DOHH2 (cell line): ENCODE measurements at regions not wholly inside any gene's neighbourhood (a gene's known extent, or its start where the extent isn't known, plus 50 kb on each side); places are given as distances from the start of the nearest gene placed in this dataset.
"Not testable (repeated sequence)": the region's sequence is repeated elsewhere in the genome, so short reads cannot be mapped to it uniquely, and the experiment has no call there.

Source experiments
- H3F3A ChIP-seq: fragments of 200-600 bp; sonication (generic), shearing (Covaris generic); 2 replicates; pipeline ENCODE4 v1.6.0; 2016; ENCODE audit warnings: antibody characterized with exemption, mild to moderate bottlenecking; ENCODE audit not compliant: control insufficient read depth, insufficient read depth
- H3K27ac ChIP-seq: fragments of 200-600 bp; sonication (generic); 2 replicates; pipeline ENCODE4 v1.5.1; 2014; ENCODE audit warnings: low read depth, mild to moderate bottlenecking, low read length, moderate library complexity
- H3K27me3 ChIP-seq: fragments of 200-600 bp; sonication (generic); 2 replicates; pipeline ENCODE4 v1.6.1; 2014; ENCODE audit warnings: mild to moderate bottlenecking, low read length, mixed read lengths; ENCODE audit not compliant: control insufficient read depth
- H3K36me3 ChIP-seq: fragments of 200-600 bp; sonication (generic); 2 replicates; pipeline ENCODE4 v1.6.1; 2014; ENCODE audit warnings: mild to moderate bottlenecking, low read length, moderate library complexity, mixed read lengths; ENCODE audit not compliant: control insufficient read depth
- H3K4me1 ChIP-seq: fragments of 200-600 bp; sonication (generic); 2 replicates; pipeline ENCODE4 v1.6.1; 2014; ENCODE audit warnings: mild to moderate bottlenecking, low read length, mixed read lengths; ENCODE audit not compliant: control insufficient read depth
- H3K4me2 ChIP-seq: fragments of 200-600 bp; sonication (generic); 2 replicates; pipeline ENCODE4 v1.6.0; 2014; ENCODE audit warnings: mild to moderate bottlenecking, low read length, moderate library complexity
- H3K4me3 ChIP-seq: fragments of 200-600 bp; sonication (generic); 2 replicates; pipeline ENCODE4 v1.5.1; 2014; ENCODE audit warnings: mild to moderate bottlenecking, low read length, mixed read lengths
- H3K79me2 ChIP-seq: fragments of 200-600 bp; sonication (generic); 2 replicates; pipeline ENCODE4 v1.6.1; 2014; ENCODE audit warnings: mild to moderate bottlenecking, low read length, mixed read lengths; ENCODE audit not compliant: control insufficient read depth
- H3K9me2 ChIP-seq: fragments of 200-600 bp; sonication (generic); replicated peaks from 2 replicates; pipeline ENCODE4 v1.6.1; 2014; ENCODE audit warnings: mild to moderate bottlenecking, low read length, mixed read lengths; ENCODE audit not compliant: control insufficient read depth
- H3K9me3 ChIP-seq: fragments of 200-600 bp; sonication (generic); 2 replicates; pipeline ENCODE4 v1.6.1; 2014; ENCODE audit warnings: antibody characterized with exemption, low read length, mixed read lengths; ENCODE audit not compliant: control insufficient read depth, insufficient read depth
- H4K20me1 ChIP-seq: fragments of 200-600 bp; sonication (generic); 2 replicates; pipeline ENCODE4 v1.6.0; 2014; ENCODE audit warnings: low read depth, mild to moderate bottlenecking, antibody characterized with exemption, low read length, moderate library complexity; ENCODE audit not compliant: control insufficient read depth, insufficient read depth
- CTCF ChIP-seq: fragments of 200-600 bp; sonication (generic); IDR thresholded peaks from one replicate; pipeline ENCODE4 v1.5.1; 2014; ENCODE audit warnings: antibody characterized with exemption, mild to moderate bottlenecking, low read depth, low read length; ENCODE audit not compliant: poor library complexity, severe bottlenecking
- EZH2phosphoT487 ChIP-seq: fragments of 200-600 bp; sonication (generic); IDR thresholded peaks from 2 replicates; pipeline ENCODE4 v1.6.1; 2017; ENCODE audit warnings: borderline replicate concordance, mild to moderate bottlenecking, antibody characterized with exemption, low read length, moderate library complexity, mixed read lengths

GRCh38 chr4:153096344-153096743 is 107.9 kb upstream of the TRIM2 start:
- no peak for TF ChIP-seq CTCF
- H3K9me2 ChIP-seq: no peaks in the 10 kb centered on the region
- H3K79me2 ChIP-seq: no peaks in the 10 kb centered on the region
- H3F3A ChIP-seq: no peaks in the 10 kb centered on the region
- H3K27ac ChIP-seq: no peak overlapping the region
- H3K4me2 ChIP-seq: no peak overlapping the region
- no peaks in the 10 kb centered on the region for H3K36me3 ChIP-seq
- peaks cover 4% of the 10 kb centered on the region; the same call in 1 of the 2 replicates for H3K27me3 ChIP-seq
- no peaks in the 10 kb centered on the region for H3K9me3 ChIP-seq
- no peaks in the 10 kb centered on the region for H3K4me1 ChIP-seq
- no peak overlapping the region for H3K4me3 ChIP-seq
- no peaks in the 10 kb centered on the region for H4K20me1 ChIP-seq

DNA sequence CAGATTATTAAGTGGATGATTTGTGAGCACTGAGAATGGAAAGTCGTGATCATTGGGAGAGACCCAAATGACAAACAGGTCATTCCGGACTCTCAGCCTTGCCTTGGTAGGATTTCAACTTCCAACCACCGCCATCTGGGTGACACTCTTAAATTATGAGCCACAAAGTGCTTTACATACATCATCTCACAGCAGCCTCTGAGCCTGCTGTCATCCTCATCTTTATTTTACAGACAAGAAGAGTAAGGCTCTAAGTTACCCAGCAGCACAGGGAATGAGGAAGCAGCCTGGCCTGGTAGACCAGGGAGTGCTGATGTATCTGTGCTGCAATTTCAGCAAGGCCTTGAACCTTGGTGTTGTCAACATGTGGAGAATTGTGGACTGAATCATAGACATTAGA is 105.8 kb upstream of the TRIM2 start:
- Histone ChIP-seq H3K4me2 (no peak overlapping the region), H3F3A (no peaks in the 10 kb centered on the region), H3K36me3 (no peaks in the 10 kb centered on the region), H3K4me3 (no peak overlapping the region), H3K79me2 (no peaks in the 10 kb centered on the region), H3K4me1 (no peaks in the 10 kb centered on the region), H3K27ac (no peak overlapping the region), H3K9me2 (no peaks in the 10 kb centered on the region), H3K27me3 (peaks cover 4% of the 10 kb centered on the region; the same call in 1 of the 2 replicates), H3K9me3 (no peaks in the 10 kb centered on the region), H4K20me1 (no peaks in the 10 kb centered on the region)
- TF ChIP-seq EZH2phosphoT487: no peak
- no peak for TF ChIP-seq CTCF

- H3K27ac ChIP-seq: no peak overlapping the region
- H4K20me1 ChIP-seq: no peaks in the 10 kb centered on the region
- H3K9me2 ChIP-seq: no peaks in the 10 kb centered on the region
- H3K4me3 ChIP-seq: no peak overlapping the region
- peaks cover 3% of the 10 kb centered on the region; the same call in 1 of the 2 replicates for H3K27me3 ChIP-seq
- TF ChIP-seq CTCF (no peak), EZH2phosphoT487 (no peak)
- H3K79me2 ChIP-seq: no peaks in the 10 kb centered on the region
- H3K4me2 ChIP-seq: no peak overlapping the region
- no peaks in the 10 kb centered on the region for H3K36me3 ChIP-seq
- no peaks in the 10 kb centered on the region for H3F3A ChIP-seq
- H3K4me1 ChIP-seq: no peaks in the 10 kb centered on the region
- H3K9me3 ChIP-seq: no peaks in the 10 kb centered on the region
Observed at GRCh38 chr4:153099391-153100140, 104.7 kb upstream of the TRIM2 start.

DNA sequence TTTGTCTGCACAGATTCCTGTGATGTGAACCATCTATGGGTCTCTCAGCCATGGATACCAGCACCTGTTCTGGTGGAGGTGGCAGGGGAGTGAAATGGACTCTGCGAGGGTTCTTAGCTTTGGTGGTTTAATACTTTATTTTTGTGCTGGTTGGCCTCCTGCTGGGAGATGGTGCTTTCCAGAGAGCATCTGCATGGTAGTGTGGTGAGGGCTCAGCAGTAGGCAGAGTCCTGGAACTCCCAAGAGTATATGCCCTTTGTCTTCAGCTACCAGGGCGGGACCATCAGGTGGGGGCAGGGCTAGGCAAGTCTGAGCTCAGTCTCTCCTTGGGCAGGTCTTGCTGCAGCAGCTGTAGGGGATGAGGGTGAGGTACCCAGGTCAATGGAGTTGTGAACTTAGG is 97.5 kb upstream of the TRIM2 start:
- H3K36me3 ChIP-seq, H4K20me1 ChIP-seq, H3K9me3 ChIP-seq, H3K79me2 ChIP-seq, H3F3A ChIP-seq, H3K4me3 ChIP-seq, H3K4me1 ChIP-seq, H3K27ac ChIP-seq, H3K4me2 ChIP-seq, H3K9me2 ChIP-seq: not testable (repeated sequence)
- peaks cover 29% of the 10 kb centered on the region for H3K27me3 ChIP-seq
